Hepatocyte (in vitro differentiated cells): ENCODE measurements at regions not wholly inside any gene's neighbourhood (a gene's known extent, or its start where the extent isn't known, plus 50 kb on each side); places are given as distances from the start of the nearest gene placed in this dataset.

Experiments used
- CTCF ChIP-seq: fragments of 200-600 bp; sonication (generic); IDR thresholded peaks from 2 replicates; pipeline ENCODE4 v1.5.1; 2016; ENCODE audit warnings: antibody characterized with exemption, mild to moderate bottlenecking; ENCODE audit not compliant: poor library complexity
- EZH2 ChIP-seq: fragments of 200-600 bp; sonication (generic); IDR thresholded peaks from 2 replicates; pipeline ENCODE4 v1.6.1; 2016; ENCODE audit warnings: antibody characterized with exemption, mild to moderate bottlenecking, borderline replicate concordance

GRCh38 chr6:9514146-9514545 lies 900.7 kb downstream of the TFAP2A start:
- TF ChIP-seq CTCF (no peak), EZH2 (no peak)
